ENCODE measurements at regions not wholly inside any gene's neighbourhood (a gene's known extent, or its start where the extent isn't known, plus 50 kb on each side); places are given as distances from the start of the nearest gene placed in this dataset.
"Not testable (repeated sequence)": the region's sequence is repeated elsewhere in the genome, so short reads cannot be mapped to it uniquely, and the experiment has no call there.

GRCh38 chr2:187610450-187610849 is 56.2 kb upstream of the TFPI start:
- not testable (repeated sequence) for FAIRE-seq

- no peak for FAIRE-seq
Observed at GRCh38 chr2:187612857-187613256, 58.6 kb upstream of the TFPI start.

GRCh38 chr2:187614756-187615155 is 60.5 kb upstream of the TFPI start:
- FAIRE-seq = no peak

- no peak for FAIRE-seq
Observed at GRCh38 chr2:187615364-187615763, 61.1 kb upstream of the TFPI start.

GRCh38 chr2:187615902-187616301 is 61.7 kb upstream of the TFPI start:
- FAIRE-seq = no peak

- no peak for FAIRE-seq
Observed at GRCh38 chr2:187617120-187617519, 62.9 kb upstream of the TFPI start.

GRCh38 chr2:187617905-187618304 is 63.7 kb upstream of the TFPI start:
- FAIRE-seq = no peak

GRCh38 chr2:187618813-187619212 is 64.6 kb upstream of the TFPI start:
- no peak for FAIRE-seq

GRCh38 chr2:187627153-187627552 is 72.9 kb upstream of the TFPI start:
- FAIRE-seq = no peak

- not testable (repeated sequence) for FAIRE-seq
Observed at GRCh38 chr2:187636731-187637391, 82.6 kb upstream of the TFPI start.

- FAIRE-seq = not testable (repeated sequence)
Observed at GRCh38 chr2:187637392-187637740, 83.1 kb upstream of the TFPI start.

- not testable (repeated sequence) for FAIRE-seq
Observed at GRCh38 chr2:187637771-187638170, 83.5 kb upstream of the TFPI start.

- no peak for FAIRE-seq
Observed at GRCh38 chr2:187638840-187639239, 84.6 kb upstream of the TFPI start.

- no peak for FAIRE-seq
Observed at GRCh38 chr2:187640926-187641510, 86.8 kb upstream of the TFPI start.

- no peak for FAIRE-seq
Observed at GRCh38 chr2:187642498-187642897, 88.3 kb upstream of the TFPI start.

- FAIRE-seq = no peak
Observed at GRCh38 chr2:187644486-187644885, 90.3 kb upstream of the TFPI start.

- no peak for FAIRE-seq
Observed at GRCh38 chr2:187644981-187645380, 90.7 kb upstream of the TFPI start.

- FAIRE-seq = no peak
Observed at GRCh38 chr2:187646556-187646955, 92.3 kb upstream of the TFPI start.

GRCh38 chr2:187654535-187654934 is 100.3 kb upstream of the TFPI start:
- no peak for FAIRE-seq

- FAIRE-seq = no peak
Observed at GRCh38 chr2:187655001-187655400, 100.8 kb upstream of the TFPI start.

- FAIRE-seq = no peak
Observed at GRCh38 chr2:187656123-187656522, 101.9 kb upstream of the TFPI start.

GRCh38 chr2:187658952-187659525 is 104.8 kb upstream of the TFPI start:
- FAIRE-seq = no peak

GRCh38 chr2:187676050-187676449 is 121.8 kb upstream of the TFPI start:
- FAIRE-seq = not testable (repeated sequence)

GRCh38 chr2:187679454-187679853 is 125.2 kb upstream of the TFPI start:
- no peak for FAIRE-seq

GRCh38 chr2:187684174-187684573 is 129.9 kb upstream of the TFPI start:
- FAIRE-seq = no peak

All from A204.1 (cell line).